Activated CD8-positive, alpha-beta memory T cell treated with anti-CD3 and anti-CD28 coated beads for 36 hours (primary cell): ENCODE measurements at regions not wholly inside any gene's neighbourhood (a gene's known extent, or its start where the extent isn't known, plus 50 kb on each side); places are given as distances from the start of the nearest gene placed in this dataset.

Experiments used
- CTCF ChIA-PET: fragments of 350-600 bp; sonication (Branson Sonifier 250); formaldehyde crosslinking; loops from one replicate; lab custom pipeline; 2021; ENCODE audit warnings: antibody characterized with exemption; lab: Charles Lee
- POLR2A ChIA-PET: fragments of 350-600 bp; sonication (Branson Sonifier 250); formaldehyde crosslinking; loops from one replicate; lab custom pipeline; 2021; ENCODE audit warnings: antibody characterized with exemption; lab: Charles Lee

GRCh38 chr20:60064554-60065196, 106.5 kb downstream of the CDH26 start:
- CTCF ChIA-PET: no interaction called here
- POLR2A ChIA-PET: no interaction called here

GRCh38 chr20:60065741-60066437, 107.7 kb downstream of the CDH26 start:
- CTCF ChIA-PET: no interaction called here

GRCh38 chr20:60066438-60066823, 108.2 kb downstream of the CDH26 start:
- ChIA-PET CTCF (no interaction called here), POLR2A (no interaction called here)

More at GRCh38 chr20:60065741-60066437, 107.7 kb downstream of the CDH26 start:
- POLR2A ChIA-PET: no interaction called here

GRCh38 chr20:60068509-60068908, 110.3 kb downstream of the CDH26 start:
- CTCF ChIA-PET: interaction anchor here (2.5 kb wide), 1 partner anchor 11 kb away, joined by 8 read pairs; no protein-coding TSS in a partner anchor
- POLR2A ChIA-PET: no interaction called here

- POLR2A ChIA-PET: no interaction called here
- CTCF ChIA-PET: interaction anchor here (2.5 kb wide), 1 partner anchor 12 kb away, joined by 8 read pairs; no protein-coding TSS in a partner anchor
Measured at GRCh38 chr20:60069656-60070055, 111.4 kb downstream of the CDH26 start.

- CTCF ChIA-PET: no interaction called here
- POLR2A ChIA-PET: no interaction called here
Measured at GRCh38 chr20:60070791-60071190, 112.6 kb downstream of the CDH26 start.

DNA sequence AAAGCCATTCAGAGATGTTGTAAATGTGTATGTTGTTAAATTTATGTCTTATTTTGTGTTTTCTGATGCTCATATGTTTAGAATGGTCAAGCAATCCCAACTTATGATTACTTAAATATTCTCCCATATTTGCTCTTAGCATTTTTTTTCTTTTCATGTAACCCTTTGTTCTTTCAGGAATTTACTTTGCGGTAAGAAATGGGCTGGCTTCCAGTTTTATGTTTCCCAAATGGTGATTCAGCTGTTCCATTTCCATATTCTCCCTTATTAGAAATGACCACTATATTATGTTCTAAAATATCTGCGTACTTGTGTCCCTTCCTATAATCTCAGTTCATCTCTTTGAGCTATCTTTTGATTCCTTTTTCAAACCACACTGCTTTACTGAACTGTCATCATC, 113.7 kb downstream of the CDH26 start:
- CTCF ChIA-PET: no interaction called here
- POLR2A ChIA-PET: no interaction called here

DNA sequence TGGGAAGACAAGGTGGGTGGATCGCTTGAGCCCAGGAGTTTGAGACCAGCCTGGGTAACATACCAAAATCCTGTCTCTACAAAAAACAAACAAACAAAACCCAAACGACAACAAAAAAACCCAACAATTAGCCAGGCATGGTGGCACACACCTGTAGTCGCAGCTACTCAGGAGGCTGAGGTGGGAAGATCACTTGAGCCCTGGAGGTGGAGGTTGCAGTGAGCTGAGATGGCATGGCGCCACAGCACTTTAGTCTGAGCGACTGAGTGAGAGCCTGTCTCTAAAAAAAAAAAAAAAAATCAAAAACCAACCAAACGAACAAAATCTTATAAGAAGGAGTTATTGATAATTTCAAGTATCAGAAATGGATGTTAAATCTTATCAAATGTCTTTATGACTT, 114.9 kb downstream of the CDH26 start:
- ChIA-PET POLR2A (no interaction called here), CTCF (no interaction called here)

- ChIA-PET POLR2A (no interaction called here), CTCF (no interaction called here)
Measured at GRCh38 chr20:60073504-60073903, 115.3 kb downstream of the CDH26 start.

DNA sequence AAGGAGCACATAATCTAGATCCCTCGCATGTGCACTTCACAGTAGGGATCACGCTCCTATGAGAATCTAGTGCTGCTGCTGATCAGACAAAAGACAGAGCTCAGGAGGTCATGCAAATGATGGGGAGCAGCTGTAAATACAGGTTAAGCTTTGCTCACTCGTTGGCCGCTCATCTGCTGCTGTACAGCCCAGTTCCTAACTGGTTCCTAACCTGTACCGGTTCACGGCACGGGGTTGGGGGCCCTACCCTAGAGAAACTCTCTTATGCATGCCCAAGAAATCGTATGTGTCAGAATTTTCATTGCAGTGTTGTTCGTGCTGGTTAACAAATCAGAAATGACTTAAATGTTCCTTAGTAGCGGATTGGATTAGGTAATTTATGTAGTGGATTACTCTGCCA, 116.1 kb downstream of the CDH26 start:
- CTCF ChIA-PET: no interaction called here
- POLR2A ChIA-PET: no interaction called here

- ChIA-PET POLR2A (no interaction called here), CTCF (no interaction called here)
Measured at GRCh38 chr20:60078351-60079250, 120.4 kb downstream of the CDH26 start.

- CTCF ChIA-PET: no interaction called here
Measured at GRCh38 chr20:60080401-60080800, 122.2 kb downstream of the CDH26 start.

GRCh38 chr20:60085551-60086132, 127.4 kb downstream of the CDH26 start:
- ChIA-PET CTCF (no interaction called here), POLR2A (no interaction called here)

More at GRCh38 chr20:60080401-60080800, 122.2 kb downstream of the CDH26 start:
- POLR2A ChIA-PET: no interaction called here

DNA sequence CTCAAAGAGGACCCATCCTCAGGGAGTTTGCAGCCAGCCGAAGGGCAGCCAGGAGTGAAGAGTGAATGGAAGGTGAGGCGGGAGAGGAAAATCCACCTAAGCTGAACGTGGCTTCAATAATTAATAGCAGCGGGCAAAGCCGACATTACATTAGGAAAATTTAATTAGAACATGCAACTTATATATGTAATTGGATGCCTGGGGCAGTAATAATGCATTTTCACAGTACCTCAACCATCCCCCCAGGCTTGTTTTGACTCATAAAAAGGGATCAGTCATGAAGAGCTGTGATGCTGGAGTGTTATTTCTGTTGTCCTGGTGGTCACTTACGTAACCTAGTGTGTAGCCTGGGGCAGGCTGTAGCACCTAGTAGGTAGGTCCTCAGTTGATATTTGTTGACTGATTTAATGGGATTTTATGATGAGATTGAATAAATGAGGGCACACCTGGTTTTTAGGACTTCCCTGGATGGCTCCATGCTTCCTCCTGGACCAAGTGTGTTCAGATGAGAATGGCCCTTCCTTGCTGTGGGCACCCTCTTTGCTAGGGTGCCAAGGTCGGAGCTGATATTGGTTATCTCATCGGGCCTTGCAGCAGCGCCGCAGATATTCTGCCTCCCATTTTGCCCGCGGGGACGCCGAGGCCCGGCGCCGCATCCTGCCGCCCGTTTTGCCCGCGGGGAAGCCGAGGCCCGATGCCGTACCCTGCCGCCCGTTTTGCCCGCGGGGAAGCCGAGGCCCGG, 128.8 kb downstream of the CDH26 start:
- ChIA-PET CTCF (no interaction called here), POLR2A (no interaction called here)

- POLR2A ChIA-PET: no interaction called here
Measured at GRCh38 chr20:60087563-60088105, 129.4 kb downstream of the CDH26 start.

DNA sequence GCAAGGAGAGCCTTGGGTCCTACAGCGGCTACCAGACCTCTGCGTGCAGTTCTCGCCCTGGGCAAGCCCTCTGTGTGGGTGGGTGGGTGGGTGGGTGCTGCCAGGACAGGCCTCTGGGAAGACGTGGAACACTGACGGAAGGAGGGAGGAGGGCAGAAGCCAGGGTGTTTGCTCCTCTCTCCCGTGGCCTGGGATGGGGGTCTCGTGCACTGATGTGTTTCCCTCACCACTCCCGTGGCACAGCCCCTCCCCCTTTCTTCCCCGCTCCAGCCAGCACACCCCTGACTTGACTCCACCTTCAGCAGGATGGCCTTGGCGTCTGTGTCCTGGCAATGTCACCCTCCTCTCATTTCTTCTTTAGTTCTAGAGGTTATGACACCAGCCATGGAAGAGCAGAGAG, 130.0 kb downstream of the CDH26 start:
- CTCF ChIA-PET: interaction anchor here (0.7 kb wide), 1 partner anchor 69 kb away, joined by 3 read pairs; no protein-coding TSS in a partner anchor
- POLR2A ChIA-PET: interaction anchor here (0.7 kb wide), 1 partner anchor 862 kb away, joined by 7 read pairs; no protein-coding TSS in a partner anchor

More at GRCh38 chr20:60087563-60088105, 129.4 kb downstream of the CDH26 start:
- CTCF ChIA-PET: no interaction called here

- ChIA-PET CTCF (no interaction called here), POLR2A (no interaction called here)
Measured at GRCh38 chr20:60090631-60091030, 132.4 kb downstream of the CDH26 start.

DNA sequence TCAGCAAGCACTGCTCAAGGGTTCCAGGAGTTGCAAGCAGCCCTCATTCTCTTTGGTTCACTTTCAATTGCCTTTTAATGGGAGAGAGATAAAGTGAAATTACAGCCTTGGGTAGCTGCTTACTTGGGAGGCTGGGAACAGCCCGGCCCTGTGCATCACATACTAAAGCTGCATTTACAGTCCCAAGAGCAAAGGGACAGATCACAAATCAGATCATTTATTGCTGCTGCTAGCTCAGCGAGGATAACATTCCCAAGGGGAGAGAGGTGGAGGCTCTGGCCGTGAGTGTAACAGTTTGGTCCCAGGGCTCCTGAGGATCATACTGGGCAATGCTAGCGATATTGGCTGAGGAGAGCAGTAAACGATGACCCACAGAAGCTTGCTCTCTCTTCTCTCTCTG, 133.1 kb downstream of the CDH26 start:
- ChIA-PET POLR2A (no interaction called here), CTCF (no interaction called here)

DNA sequence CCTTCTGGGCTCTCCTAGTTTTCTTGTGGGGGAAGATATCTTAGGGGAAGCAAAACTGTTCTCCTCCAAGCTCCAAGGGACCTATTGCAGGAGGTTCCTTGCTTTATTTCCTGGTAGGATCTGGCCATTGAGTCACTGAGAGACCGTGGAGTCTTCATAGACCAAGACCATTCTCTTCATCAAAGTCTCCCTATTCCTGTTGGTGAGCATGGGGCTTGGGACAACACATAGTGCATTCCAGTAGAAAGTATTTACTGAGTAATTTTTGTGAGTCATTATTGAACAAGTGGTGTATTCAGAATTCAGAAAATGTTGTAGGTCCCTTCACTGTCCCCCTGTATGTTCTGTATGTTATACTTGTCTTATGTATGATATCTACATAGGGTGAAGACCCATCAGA, 133.6 kb downstream of the CDH26 start:
- POLR2A ChIA-PET: no interaction called here
- CTCF ChIA-PET: no interaction called here
